Calu3 (cell line): ENCODE measurements at regions not wholly inside any gene's neighbourhood (a gene's known extent, or its start where the extent isn't known, plus 50 kb on each side); places are given as distances from the start of the nearest gene placed in this dataset.

Source experiments
- BruUV-seq: library from RNA; stranded (reverse); fragments of 400-500 nt; replicated peaks from 2 replicates; lab custom pipeline; 2021; lab: Mats Ljungman, UMichigan
- CTCF ChIA-PET: fragments of 300-600 bp; sonication (Branson Sonifier 250); formaldehyde crosslinking; loops from one replicate; lab custom pipeline; 2022; ENCODE audit warnings: antibody characterized with exemption; lab: Charles Lee
- DNase-seq: peaks from one replicate; pipeline ENCODE4 v3.0.0; 2022
- H3K27ac Mint-ChIP-seq: one replicate; pipeline ENCODE4 v1.8.0; 2022; ENCODE audit warnings: mixed read lengths; ENCODE audit not compliant: unreplicated experiment
- H3K27me3 Mint-ChIP-seq: one replicate; pipeline ENCODE4 v1.8.0; 2022; ENCODE audit warnings: mixed read lengths; ENCODE audit not compliant: unreplicated experiment
- H3K36me3 Mint-ChIP-seq: one replicate; pipeline ENCODE4 v1.8.0; 2022; ENCODE audit warnings: mild to moderate bottlenecking, moderate library complexity, mixed read lengths; ENCODE audit not compliant: insufficient read depth, unreplicated experiment
- H3K4me1 Mint-ChIP-seq: one replicate; pipeline ENCODE4 v1.8.0; 2022; ENCODE audit warnings: mild to moderate bottlenecking, low read depth, mixed read lengths; ENCODE audit not compliant: unreplicated experiment
- H3K4me3 Mint-ChIP-seq: one replicate; pipeline ENCODE4 v1.8.0; 2022; ENCODE audit warnings: mild to moderate bottlenecking, low read depth, moderate library complexity, mixed read lengths; ENCODE audit not compliant: unreplicated experiment
- H3K9me3 Mint-ChIP-seq: one replicate; pipeline ENCODE4 v1.8.0; 2022; ENCODE audit warnings: low read depth, mixed read lengths; ENCODE audit not compliant: unreplicated experiment
- CTCF ChIP-seq: fragments of 200-600 bp; IDR thresholded peaks from one replicate; pipeline ENCODE4 v1.8.0; 2022; ENCODE audit warnings: antibody characterized with exemption; ENCODE audit not compliant: unreplicated experiment
- intact Hi-C: fragments of 100-400 bp; cut with micrococcal nuclease; formaldehyde crosslinking; loops from one replicate; pipeline ENCODE4 v1.10.0; 2022; ENCODE audit not compliant: unreplicated experiment

- no peaks in the 10 kb centered on the region for H3K36me3 Mint-ChIP-seq
- no peak overlapping the region for H3K27ac Mint-ChIP-seq
- H3K4me3 Mint-ChIP-seq: no peak overlapping the region
Measured at GRCh38 chr5:163789870-163790269, 284.5 kb downstream of the MAT2B start.

GRCh38 chr5:163790497-163790896, 285.1 kb downstream of the MAT2B start:
- Mint-ChIP-seq H3K27me3 (no peaks in the 10 kb centered on the region), H3K27ac (no peak overlapping the region), H3K4me1 (no peaks in the 10 kb centered on the region), H3K36me3 (no peaks in the 10 kb centered on the region), H3K9me3 (peaks cover 5% of the 10 kb centered on the region), H3K4me3 (no peak overlapping the region)
- intact Hi-C loops: no loop called here
- no TSS peak for BruUV-seq
- CTCF ChIA-PET: no interaction called here
- no peak for TF ChIP-seq CTCF
- no peak for DNase-seq

More at GRCh38 chr5:163789870-163790269, 284.5 kb downstream of the MAT2B start:
- Mint-ChIP-seq H3K4me1 (no peaks in the 10 kb centered on the region), H3K9me3 (peaks cover 3% of the 10 kb centered on the region), H3K27me3 (no peaks in the 10 kb centered on the region)
- no TSS peak for BruUV-seq
- CTCF ChIA-PET: no interaction called here
- DNase-seq: no peak
- intact Hi-C loops: no loop called here
- no peak for TF ChIP-seq CTCF

DNA sequence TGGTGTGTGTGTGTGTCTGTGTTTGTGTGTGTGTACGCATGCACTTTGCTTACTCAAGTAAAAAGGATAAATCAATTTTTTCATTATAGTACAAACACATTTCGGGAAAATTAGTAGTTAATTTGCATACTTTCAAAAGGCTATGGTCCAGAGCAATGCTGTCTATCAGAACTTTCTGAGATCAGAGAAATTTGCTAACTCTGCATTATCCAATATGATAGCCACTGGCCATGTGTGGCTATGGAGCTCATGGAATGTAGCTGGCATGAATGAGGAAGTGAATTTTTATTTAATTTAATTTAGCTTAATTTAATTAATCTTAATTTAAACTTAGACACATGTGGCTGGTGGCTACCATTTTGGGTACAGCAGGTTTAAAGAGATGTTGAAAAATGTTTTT, 289.6 kb downstream of the MAT2B start:
- no peak for TF ChIP-seq CTCF
- CTCF ChIA-PET: no interaction called here
- no peak for DNase-seq
- no peak overlapping the region for H3K27ac Mint-ChIP-seq
- H3K9me3 Mint-ChIP-seq: peaks cover 6% of the 10 kb centered on the region
- H3K4me1 Mint-ChIP-seq: no peaks in the 10 kb centered on the region
- H3K4me3 Mint-ChIP-seq: no peak overlapping the region
- BruUV-seq: no TSS peak
- H3K36me3 Mint-ChIP-seq: no peaks in the 10 kb centered on the region
- H3K27me3 Mint-ChIP-seq: no peaks in the 10 kb centered on the region
- intact Hi-C loops: no loop called here

DNA sequence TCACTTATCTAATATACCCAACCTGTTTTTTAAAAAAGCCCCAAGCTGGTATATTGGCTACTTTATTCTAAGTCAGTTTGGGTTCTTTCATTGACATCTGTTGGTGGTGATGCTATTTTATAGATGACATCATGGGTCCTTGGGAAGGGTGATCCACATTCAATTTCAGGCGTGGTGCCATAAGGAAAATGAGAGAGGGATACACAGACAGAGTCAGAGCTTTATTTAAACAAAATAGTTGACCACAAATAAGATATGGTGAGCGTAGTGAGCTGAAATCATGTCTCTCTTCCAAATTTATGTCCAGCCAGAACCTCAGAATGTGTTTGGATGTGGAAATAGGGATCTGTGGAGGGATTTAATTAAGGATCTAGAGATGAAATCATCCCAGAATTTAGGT, 302.4 kb downstream of the MAT2B start:
- DNase-seq: no peak
- no peaks in the 10 kb centered on the region for H3K36me3 Mint-ChIP-seq
- H3K27ac Mint-ChIP-seq: no peak overlapping the region
- BruUV-seq: no TSS peak
- no peaks in the 10 kb centered on the region for H3K4me1 Mint-ChIP-seq
- H3K27me3 Mint-ChIP-seq: no peaks in the 10 kb centered on the region
- TF ChIP-seq CTCF: no peak
- H3K4me3 Mint-ChIP-seq: no peak overlapping the region
- CTCF ChIA-PET: no interaction called here
- no peaks in the 10 kb centered on the region for H3K9me3 Mint-ChIP-seq
- intact Hi-C loops: no loop called here
